GM12878 (cell line): ENCODE measurements at regions not wholly inside any gene's neighbourhood (a gene's known extent, or its start where the extent isn't known, plus 50 kb on each side); places are given as distances from the start of the nearest gene placed in this dataset.

Source experiments
- ATAC-seq: fragments of 200-7000 bp; cut with Tn5 transposase; 3 replicates; pipeline ENCODE4 v1.9.1; 2020; ENCODE audit warnings: mild to moderate bottlenecking, moderate library complexity
- BruUV-seq: library from RNA; stranded (reverse); fragments of 400-500 nt; replicated peaks from 2 replicates; lab custom pipeline; 2021; lab: Mats Ljungman, UMichigan
- CTCF ChIA-PET: fragments of 300-600 bp; sonication (Branson Sonifier 250); formaldehyde crosslinking; extraction: SDS; loops from one replicate; lab custom pipeline; 2021; ENCODE audit warnings: inconsistent platforms; lab: Yijun Ruan, JAX
- POLR2A ChIA-PET: fragments of 350-600 bp; formaldehyde crosslinking; extraction: SDS; loops from one replicate; lab custom pipeline; 2021; ENCODE audit warnings: inconsistent platforms; lab: Charles Lee
- RAD21 ChIA-PET: fragments of 300-600 bp; sonication (Branson Sonifier 250); formaldehyde crosslinking; loops from one replicate; lab custom pipeline; 2023; ENCODE audit warnings: antibody characterized with exemption; ENCODE audit not compliant: unreplicated experiment; lab: Charles Lee
- SMC1A ChIA-PET: fragments of 300-600 bp; sonication (Branson Sonifier 250); formaldehyde crosslinking; loops from one replicate; lab custom pipeline; 2023; ENCODE audit not compliant: unreplicated experiment, uncharacterized antibody; lab: Charles Lee
- DNase-seq: peaks from one replicate; pipeline ENCODE4 v3.0.0-alpha.2; 2011; ENCODE audit warnings: low read depth, low spot score
- FAIRE-seq: peaks from 3 replicates; lab custom pipeline; 2011; peaks lifted over from hg19 to GRCh38; lab: Jason Lieb, UNC
- H2AFZ ChIP-seq: 2 replicates; pipeline ENCODE4 v1.6.0; 2011; ENCODE audit warnings: low read depth, low read length, control low read depth; ENCODE audit not compliant: control insufficient read depth
- H3K27ac ChIP-seq: 2 replicates; pipeline ENCODE4 v1.5.1; 2011; ENCODE audit warnings: control low read depth; ENCODE audit not compliant: control insufficient read depth, insufficient read depth
- H3K27me3 ChIP-seq, 2 experiments: replicated peaks in 1 of 2; 2 replicates each; pipeline versions ENCODE4 v1.6.0 to v1.6.1; 2011; ENCODE audit warnings: low read length in 1 of 2; ENCODE audit not compliant: control insufficient read depth in 2 of 2, insufficient read depth in 2 of 2
- H3K36me3 ChIP-seq, 2 experiments: 2 replicates each; pipeline ENCODE4 v1.5.1; 2011; ENCODE audit warnings: low read length in 1 of 2; ENCODE audit not compliant: control insufficient read depth in 2 of 2, insufficient read depth in 2 of 2
- H3K4me1 ChIP-seq: 2 replicates; pipeline ENCODE4 v1.6.1; 2011; ENCODE audit warnings: mild to moderate bottlenecking, low read length, moderate library complexity, mixed read lengths; ENCODE audit not compliant: control insufficient read depth, insufficient read depth
- H3K4me2 ChIP-seq: 2 replicates; pipeline ENCODE4 v1.6.0; 2011; ENCODE audit warnings: control low read depth; ENCODE audit not compliant: control insufficient read depth, insufficient read depth
- H3K4me3 ChIP-seq: fragments of 200-600 bp; sonication (generic); 2 replicates; pipeline ENCODE4 v1.5.1; 2016
- H3K79me2 ChIP-seq: 2 replicates; pipeline ENCODE4 v1.6.0; 2011; ENCODE audit warnings: low read length; ENCODE audit not compliant: control insufficient read depth, insufficient read depth
- H3K9ac ChIP-seq: 2 replicates; pipeline ENCODE4 v1.8.0; 2011; ENCODE audit warnings: low read length, control low read depth, mixed read lengths; ENCODE audit not compliant: control insufficient read depth, insufficient read depth
- H3K9me3 ChIP-seq: replicated peaks from 3 replicates; pipeline ENCODE4 v1.5.1; 2011; ENCODE audit warnings: mild to moderate bottlenecking, low read length; ENCODE audit not compliant: control insufficient read depth, insufficient read depth
- H4K20me1 ChIP-seq: 2 replicates; pipeline ENCODE4 v1.6.0; 2011; ENCODE audit not compliant: control insufficient read depth, insufficient read depth
- CTCF ChIP-seq, 3 experiments: IDR thresholded peaks in 2 of 3; conservative IDR thresholded peaks in 1 of 3; 2 replicates each; pipeline ENCODE4 v1.5.1; 2011; ENCODE audit warnings: low read depth in 3 of 3, low read length in 3 of 3, mild to moderate bottlenecking in 3 of 3, control low read depth in 2 of 3, moderate library complexity in 2 of 3, inconsistent platforms in 1 of 3, mixed read lengths in 1 of 3; ENCODE audit not compliant: control insufficient read depth in 2 of 3, insufficient read depth in 1 of 3; ENCODE audit errors: extremely low read depth in 1 of 3
- DPF2 ChIP-seq: fragments of 450-650 bp; IDR thresholded peaks from 2 replicates; pipeline ENCODE4 v1.6.1; 2017; ENCODE audit warnings: mild to moderate bottlenecking
- GABPA ChIP-seq: IDR thresholded peaks from 2 replicates; pipeline ENCODE4 v1.6.1; 2014; ENCODE audit warnings: antibody characterized with exemption, low read depth, mild to moderate bottlenecking, inconsistent platforms
- JUND ChIP-seq: IDR thresholded peaks from 2 replicates; pipeline ENCODE4 v1.6.1; 2012; ENCODE audit warnings: low read depth, mild to moderate bottlenecking, low read length, improper control_type of control experiment, moderate library complexity
- KLF5 ChIP-seq: fragments of 450-650 bp; IDR thresholded peaks from 2 replicates; pipeline ENCODE4 v1.6.1; 2014; ENCODE audit warnings: mild to moderate bottlenecking; ENCODE audit not compliant: partially characterized antibody
- PAX8 ChIP-seq: fragments of 450-650 bp; IDR thresholded peaks from 2 replicates; pipeline ENCODE4 v1.6.1; 2017; ENCODE audit warnings: mild to moderate bottlenecking, moderate library complexity
- PRDM15 ChIP-seq: fragments of 450-650 bp; formaldehyde crosslinking; IDR thresholded peaks from 2 replicates; pipeline ENCODE4 v1.4.0; 2020; ENCODE audit warnings: mild to moderate bottlenecking, moderate library complexity
- RAD21 ChIP-seq: IDR thresholded peaks from 2 replicates; pipeline ENCODE4 v1.6.1; 2011; ENCODE audit warnings: mild to moderate bottlenecking, low read depth, low read length, moderate library complexity; ENCODE audit not compliant: insufficient read depth
- RELA ChIP-seq: fragments of 450-650 bp; IDR thresholded peaks from 2 replicates; pipeline ENCODE4 v1.8.0; 2014; ENCODE audit warnings: borderline replicate concordance; ENCODE audit not compliant: partially characterized antibody
- SREBF1 ChIP-seq: IDR thresholded peaks from 2 replicates; pipeline ENCODE4 v1.6.1; 2012; ENCODE audit warnings: mild to moderate bottlenecking, low read length
- ZNF207 ChIP-seq: fragments of 450-650 bp; IDR thresholded peaks from 2 replicates; pipeline ENCODE4 v1.6.1; 2014; ENCODE audit warnings: antibody characterized with exemption, mild to moderate bottlenecking, borderline replicate concordance
- ZZZ3 ChIP-seq: IDR thresholded peaks from 2 replicates; pipeline ENCODE4 v1.6.1; 2011; ENCODE audit warnings: low read depth; ENCODE audit not compliant: control insufficient read depth, insufficient read length
- WGBS: methylation state at CpG from one replicate; pipeline ENCODE4 v1.1.6; 2016; ENCODE audit warnings: low lambda C conversion rate; ENCODE audit not compliant: insufficient replicate concordance, insufficient coverage; ENCODE audit errors: missing lambda C conversion rate; 5-methylcytosine and 5-hydroxymethylcytosine counted together
- in situ Hi-C: fragments of 300-500 bp; cut with MboI; formaldehyde crosslinking; loops from 9 replicates; pipeline ENCODE4 v1.14.3; 2018; ENCODE audit warnings: mixed read lengths
- intact Hi-C: fragments of 100-400 bp; cut with micrococcal nuclease; formaldehyde crosslinking; loops from one replicate; pipeline ENCODE4 v1.14.2; 2022; ENCODE audit not compliant: unreplicated experiment
- TF ChIP-seq, protein P1 (sequence below): IDR thresholded peaks from 2 replicates; pipeline ENCODE4 v1.6.1; 2012; ENCODE audit warnings: improper control_type of control experiment, low read depth, low read length; ENCODE audit not compliant: insufficient replicate concordance

DNA sequence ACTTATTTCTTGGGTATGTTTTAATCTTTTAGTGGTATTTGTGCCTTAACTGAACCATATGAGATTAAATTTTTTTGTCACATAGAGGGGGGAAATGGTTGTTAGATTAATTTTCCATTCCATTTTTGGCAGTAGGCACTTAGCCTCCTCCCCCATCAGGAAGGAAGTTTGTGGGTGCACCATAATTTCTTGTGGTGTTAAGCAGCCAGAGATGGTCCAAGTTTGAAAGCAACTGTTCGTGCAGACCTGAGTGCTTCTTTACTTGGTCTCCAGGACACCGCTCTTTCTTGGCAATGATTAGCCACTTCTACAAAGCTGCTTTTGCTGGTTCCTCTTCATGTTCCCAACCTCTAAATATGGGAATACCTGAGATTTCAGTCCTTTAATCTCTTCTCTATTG, 92.7 kb upstream of the RPL34 start:
- no peaks in the 10 kb centered on the region for H3K79me2 ChIP-seq
- TF ChIP-seq, protein P1, sequence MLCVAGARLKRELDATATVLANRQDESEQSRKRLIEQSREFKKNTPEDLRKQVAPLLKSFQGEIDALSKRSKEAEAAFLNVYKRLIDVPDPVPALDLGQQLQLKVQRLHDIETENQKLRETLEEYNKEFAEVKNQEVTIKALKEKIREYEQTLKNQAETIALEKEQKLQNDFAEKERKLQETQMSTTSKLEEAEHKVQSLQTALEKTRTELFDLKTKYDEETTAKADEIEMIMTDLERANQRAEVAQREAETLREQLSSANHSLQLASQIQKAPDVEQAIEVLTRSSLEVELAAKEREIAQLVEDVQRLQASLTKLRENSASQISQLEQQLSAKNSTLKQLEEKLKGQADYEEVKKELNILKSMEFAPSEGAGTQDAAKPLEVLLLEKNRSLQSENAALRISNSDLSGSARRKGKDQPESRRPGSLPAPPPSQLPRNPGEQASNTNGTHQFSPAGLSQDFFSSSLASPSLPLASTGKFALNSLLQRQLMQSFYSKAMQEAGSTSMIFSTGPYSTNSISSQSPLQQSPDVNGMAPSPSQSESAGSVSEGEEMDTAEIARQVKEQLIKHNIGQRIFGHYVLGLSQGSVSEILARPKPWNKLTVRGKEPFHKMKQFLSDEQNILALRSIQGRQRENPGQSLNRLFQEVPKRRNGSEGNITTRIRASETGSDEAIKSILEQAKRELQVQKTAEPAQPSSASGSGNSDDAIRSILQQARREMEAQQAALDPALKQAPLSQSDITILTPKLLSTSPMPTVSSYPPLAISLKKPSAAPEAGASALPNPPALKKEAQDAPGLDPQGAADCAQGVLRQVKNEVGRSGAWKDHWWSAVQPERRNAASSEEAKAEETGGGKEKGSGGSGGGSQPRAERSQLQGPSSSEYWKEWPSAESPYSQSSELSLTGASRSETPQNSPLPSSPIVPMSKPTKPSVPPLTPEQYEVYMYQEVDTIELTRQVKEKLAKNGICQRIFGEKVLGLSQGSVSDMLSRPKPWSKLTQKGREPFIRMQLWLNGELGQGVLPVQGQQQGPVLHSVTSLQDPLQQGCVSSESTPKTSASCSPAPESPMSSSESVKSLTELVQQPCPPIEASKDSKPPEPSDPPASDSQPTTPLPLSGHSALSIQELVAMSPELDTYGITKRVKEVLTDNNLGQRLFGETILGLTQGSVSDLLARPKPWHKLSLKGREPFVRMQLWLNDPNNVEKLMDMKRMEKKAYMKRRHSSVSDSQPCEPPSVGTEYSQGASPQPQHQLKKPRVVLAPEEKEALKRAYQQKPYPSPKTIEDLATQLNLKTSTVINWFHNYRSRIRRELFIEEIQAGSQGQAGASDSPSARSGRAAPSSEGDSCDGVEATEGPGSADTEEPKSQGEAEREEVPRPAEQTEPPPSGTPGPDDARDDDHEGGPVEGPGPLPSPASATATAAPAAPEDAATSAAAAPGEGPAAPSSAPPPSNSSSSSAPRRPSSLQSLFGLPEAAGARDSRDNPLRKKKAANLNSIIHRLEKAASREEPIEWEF: no peak
- TF ChIP-seq SREBF1 (no peak), CTCF (IDR thresholded peaks at IDR 0.05 in 2 of 3, conservative IDR thresholded peaks at IDR 0.05 in 1 of 3; ENCODE audit: control insufficient read depth in 2 of 3, extremely low read depth in 1 of 3, insufficient read depth in 1 of 3, low read depth in 3 of 3, low read length in 3 of 3) (no peak), GABPA (no peak), PAX8 (no peak), RAD21 (no peak), RELA (no peak), KLF5 (no peak), ZZZ3 (no peak), JUND (no peak), ZNF207 (no peak), PRDM15 (CRISPR knock-in tag) (no peak), DPF2 (no peak)
- FAIRE-seq (no peak), DNase-seq (no peak), ATAC-seq (no peak)
- RAD21 ChIA-PET: no interaction called here
- no peaks in the 10 kb centered on the region for H4K20me1 ChIP-seq
- H2AFZ ChIP-seq: no peak overlapping the region
- H3K4me2 ChIP-seq: no peak overlapping the region
- POLR2A ChIA-PET: no interaction called here
- WGBS: 0% methylated on average over 2 of the region's 2 CpGs
- in situ Hi-C loops (no loop called here), intact Hi-C loops (no loop called here)
- H3K4me1 ChIP-seq: no peaks in the 10 kb centered on the region
- no peak overlapping the region for H3K4me3 ChIP-seq
- no peaks in the 10 kb centered on the region for H3K36me3 ChIP-seq
- CTCF ChIA-PET: no interaction called here
- SMC1A ChIA-PET: no interaction called here
- no peaks in the 10 kb centered on the region for H3K9me3 ChIP-seq
- H3K9ac ChIP-seq: no peak overlapping the region
- BruUV-seq: no TSS peak
- no peak overlapping the region for H3K27ac ChIP-seq
- no peaks in the 10 kb centered on the region for H3K27me3 ChIP-seq
